HUDEP-2 (cell line): ENCODE measurements at regions not wholly inside any gene's neighbourhood (a gene's known extent, or its start where the extent isn't known, plus 50 kb on each side); places are given as distances from the start of the nearest gene placed in this dataset.

Experiments used
- DNase-seq, 76 experiments: peaks; one replicate each; lab custom pipeline; 2025; ENCODE audit not compliant: unreplicated experiment in 76 of 76; lab: John Stamatoyannopoulos, UW

DNA sequence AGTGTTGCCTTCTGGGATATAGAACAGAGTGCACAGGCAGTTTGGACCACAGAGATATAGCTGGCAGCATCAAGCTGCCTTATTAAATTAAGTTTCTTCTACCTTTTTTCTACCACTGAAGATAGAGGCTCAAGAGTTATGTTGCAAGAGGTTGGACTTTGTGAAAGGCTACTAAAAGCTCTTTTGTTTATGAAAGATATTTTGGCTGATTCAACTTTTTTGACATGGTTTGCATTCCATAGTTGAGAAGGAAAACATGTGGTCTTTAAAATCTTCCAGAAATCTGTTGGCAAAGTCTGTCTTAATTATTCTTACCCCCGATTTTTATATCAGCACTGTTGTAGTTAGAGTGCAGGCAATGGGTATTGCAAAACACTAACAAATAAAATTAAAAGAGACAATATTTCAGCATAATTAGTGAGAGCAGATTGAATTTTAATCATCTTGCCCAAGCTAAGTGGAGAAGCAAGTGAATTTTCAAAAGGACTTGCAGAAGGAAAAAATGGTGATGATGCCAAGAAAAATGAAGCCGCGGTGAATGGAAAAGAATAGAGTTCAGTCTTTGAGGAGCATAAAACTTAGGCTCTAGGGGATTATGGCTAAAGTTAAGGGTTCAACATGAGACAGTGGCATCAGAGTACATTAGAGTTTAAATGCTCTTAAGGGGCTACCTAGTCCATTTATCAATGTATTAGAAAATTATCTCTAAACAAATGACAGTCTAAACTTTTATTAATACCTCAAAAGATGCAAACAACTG, 450.9 kb upstream of the CNTNAP2 start:
- DNase-seq: no peak

DNA sequence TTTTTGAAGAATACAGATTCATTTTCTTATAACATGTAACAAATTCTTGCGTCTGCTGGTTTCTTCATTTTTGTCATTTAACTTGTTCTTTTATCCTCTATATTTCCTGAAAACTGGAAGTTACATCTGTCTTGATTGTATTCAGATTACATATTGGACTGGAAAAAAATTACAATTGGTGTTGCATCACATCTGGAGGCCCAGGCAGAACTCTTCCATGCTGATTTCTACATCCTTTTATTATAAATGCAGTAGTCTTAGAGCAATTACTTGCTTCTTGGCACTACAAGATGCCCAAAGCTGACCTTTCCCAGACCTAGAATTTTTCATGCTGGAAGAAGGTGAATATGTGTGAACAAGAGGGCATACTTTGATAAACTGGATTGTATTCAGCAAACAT, 460.9 kb upstream of the CNTNAP2 start:
- no peak for DNase-seq

DNA sequence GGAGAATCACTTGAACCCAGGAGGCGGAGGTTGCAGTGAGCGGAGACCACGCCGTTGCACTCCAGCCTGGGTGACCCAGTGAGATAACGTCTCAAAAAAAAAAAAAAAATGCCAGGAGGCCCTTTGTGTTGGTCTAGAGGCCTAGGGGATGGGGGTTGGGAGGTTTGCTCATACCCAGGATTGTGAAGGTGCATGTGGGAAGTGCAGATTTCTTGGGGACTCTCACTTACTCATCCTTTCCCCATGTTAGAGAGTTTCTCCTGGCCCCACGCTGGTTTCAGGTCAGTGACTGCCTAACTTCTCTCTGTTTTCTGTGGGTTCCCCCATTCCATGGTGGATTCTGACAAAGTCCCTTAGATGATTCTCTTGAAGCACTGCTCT, 471.5 kb upstream of the CNTNAP2 start:
- DNase-seq: no peak

DNA sequence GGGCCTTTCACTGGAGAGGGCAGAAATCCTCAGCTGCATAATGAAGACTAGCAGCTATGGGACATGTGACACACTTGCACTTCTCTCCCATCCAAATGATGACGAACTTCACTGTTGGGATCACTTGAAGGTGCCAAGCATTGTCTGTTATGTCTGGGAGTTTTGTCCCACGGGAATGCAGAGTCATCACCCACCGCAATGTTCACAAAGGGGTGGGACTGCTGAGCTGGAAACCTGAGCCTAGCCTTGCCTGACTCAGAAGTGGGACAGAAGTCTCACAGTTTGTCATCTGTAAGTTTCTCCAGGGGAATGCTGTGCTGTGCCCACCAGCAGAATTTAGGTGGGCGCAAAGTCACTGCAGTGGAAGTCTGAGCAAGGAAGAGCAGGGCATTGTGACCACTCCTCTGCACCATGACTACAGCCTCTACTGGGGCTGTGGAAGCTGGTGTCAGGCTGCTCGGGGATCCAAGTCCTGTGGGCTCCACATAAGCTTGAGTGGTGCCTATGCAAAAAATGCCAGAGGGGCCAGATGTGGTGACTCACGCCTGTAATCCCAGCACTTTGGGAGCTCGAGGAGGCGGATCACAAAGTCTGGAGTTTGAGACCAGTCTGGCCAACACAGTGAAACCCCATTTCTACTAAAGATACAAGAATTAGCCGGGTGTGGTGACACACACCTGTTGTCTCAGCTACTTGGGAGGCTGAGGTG, 472.0 kb upstream of the CNTNAP2 start:
- DNase-seq: no peak

DNA sequence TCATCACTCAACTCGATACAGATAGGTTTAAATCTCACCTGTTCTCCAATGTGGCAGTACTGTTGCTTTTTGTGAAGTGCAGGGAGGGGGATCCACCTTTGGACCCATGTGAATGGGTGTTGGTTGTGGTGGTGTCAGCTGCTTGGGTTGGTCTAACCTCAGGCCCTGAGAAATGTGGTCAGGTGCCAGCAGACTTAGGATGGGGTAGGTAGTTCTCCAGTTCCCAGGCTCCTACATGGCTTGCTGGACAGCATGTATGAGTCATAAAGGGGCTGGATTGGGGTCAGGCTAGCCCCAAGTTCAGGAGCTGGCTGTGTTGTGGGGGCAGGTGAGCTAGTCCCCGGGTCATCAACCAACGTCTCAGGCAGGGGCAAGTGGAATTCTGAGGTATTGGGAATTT, 472.6 kb upstream of the CNTNAP2 start:
- no peak for DNase-seq

DNA sequence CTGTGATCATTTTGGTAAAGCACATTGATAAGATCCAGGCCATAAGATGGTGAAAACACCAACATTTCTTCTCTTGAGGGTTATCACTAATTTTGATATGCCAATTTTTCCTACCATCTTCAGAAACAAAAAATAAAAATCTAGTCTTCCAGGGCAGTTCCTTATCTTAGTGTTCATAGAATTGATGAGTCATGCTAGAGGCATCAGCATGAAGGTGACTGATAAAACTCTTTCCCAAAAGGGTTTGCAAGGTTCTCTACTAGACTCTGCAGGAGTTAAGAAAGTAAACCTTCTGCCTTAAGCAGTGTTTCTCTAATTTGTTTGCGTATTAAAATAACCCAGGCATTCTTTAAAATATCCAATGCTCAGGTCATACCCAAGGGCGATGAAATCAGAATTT, 483.1 kb upstream of the CNTNAP2 start:
- DNase-seq: peak in 5 of 76 experiments; percentile 2 to 54 (median 10)

DNA sequence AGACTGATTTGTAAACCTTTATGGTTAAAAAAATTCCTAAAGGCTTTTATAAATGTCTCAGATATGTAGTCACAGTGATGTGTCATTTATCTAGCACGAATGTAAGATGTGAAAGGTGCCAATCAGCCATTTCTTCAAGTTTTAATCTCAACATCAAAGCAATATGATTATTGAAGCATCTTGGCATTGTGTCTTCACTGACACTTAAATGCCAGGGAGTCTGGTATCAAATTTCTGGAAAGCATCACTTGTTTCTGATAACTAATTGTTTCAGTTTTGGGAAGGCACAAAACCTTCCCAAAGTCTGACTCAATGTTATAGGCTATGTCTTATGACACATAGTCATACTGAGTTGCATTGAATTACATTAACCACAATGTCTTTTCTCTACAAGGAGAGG, 492.0 kb upstream of the CNTNAP2 start:
- DNase-seq: no peak

DNA sequence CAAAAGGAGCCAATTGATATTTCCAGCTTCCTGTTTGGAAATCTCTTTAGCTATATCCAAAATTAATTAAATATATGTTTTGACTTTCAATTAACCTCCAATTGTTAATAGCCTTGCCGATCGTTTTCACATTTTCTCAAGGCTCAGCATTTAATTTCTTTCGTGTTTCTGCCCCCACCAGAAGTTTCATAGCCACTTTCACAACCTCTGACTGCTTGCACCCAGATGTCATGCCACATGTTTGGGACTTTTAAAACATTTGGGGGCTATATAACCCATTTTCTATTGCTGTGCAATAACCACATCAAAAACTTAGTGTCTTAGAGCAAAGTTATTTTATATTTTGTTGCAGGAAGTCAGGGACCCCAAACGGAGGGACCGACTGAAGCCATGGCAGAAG, 510.6 kb upstream of the CNTNAP2 start:
- no peak for DNase-seq

DNA sequence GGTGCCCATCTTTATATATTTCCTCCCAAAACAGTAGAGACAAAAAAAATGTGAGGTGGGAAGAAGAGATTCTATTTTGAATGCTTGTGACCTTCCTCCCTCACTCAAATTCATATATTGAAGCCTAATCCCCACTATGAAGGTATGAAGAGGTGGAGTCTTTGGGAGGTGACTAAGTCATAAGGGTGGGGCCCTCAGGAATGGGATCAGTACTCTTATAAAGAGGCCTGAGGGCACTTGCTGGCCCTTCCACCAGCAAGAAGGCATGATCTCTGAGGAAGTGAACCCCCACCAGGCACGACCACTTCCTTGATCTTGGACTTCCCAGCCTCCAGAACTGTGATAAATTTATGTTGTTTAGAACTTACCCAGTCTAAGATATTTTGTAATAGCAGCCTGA, 517.2 kb upstream of the CNTNAP2 start:
- no peak for DNase-seq

DNA sequence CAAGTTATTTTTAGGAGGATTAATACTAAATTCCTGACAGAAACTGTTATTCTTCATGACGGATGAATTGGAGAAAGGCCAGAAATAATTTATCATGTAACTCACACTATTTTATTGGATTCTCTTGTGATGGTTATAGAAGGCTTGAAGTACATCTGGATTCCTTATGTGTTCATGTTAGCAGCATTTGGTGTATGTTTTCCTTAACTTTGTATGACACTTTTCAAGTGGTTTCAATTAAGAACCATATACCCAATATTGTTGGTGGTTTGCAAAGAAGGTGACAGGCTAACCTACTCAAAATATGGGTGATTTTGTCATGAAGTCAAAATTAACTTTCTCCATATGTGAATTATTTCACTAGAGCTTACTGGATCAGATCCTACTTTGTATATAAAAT, 532.2 kb upstream of the CNTNAP2 start:
- no peak for DNase-seq

DNA sequence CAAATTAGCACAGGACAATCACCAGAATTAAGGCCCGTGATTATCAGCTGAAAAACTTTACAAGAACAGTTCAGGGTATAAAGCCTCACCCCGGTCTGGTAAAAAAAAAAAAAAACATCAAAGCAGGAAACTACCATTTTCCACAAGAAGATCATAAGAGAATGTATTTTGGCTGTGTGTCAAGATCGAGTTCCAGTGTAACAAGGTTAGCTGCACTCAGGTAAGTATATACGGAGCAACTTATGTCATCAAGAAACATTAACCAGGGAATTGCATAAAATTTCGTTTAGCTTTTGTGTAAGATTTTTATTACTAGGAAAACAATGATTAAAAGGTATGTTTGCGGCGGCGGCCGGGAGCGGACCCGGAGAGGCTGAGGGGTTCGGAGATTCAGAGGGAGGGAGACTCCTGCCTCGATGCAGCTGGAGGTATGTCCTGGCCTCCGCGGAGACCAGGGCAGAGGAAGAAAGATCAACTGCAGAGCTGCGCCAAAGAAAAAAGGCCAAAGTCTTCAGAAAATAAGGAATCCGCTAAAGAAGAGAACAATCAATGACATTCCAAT, 533.8 kb upstream of the CNTNAP2 start:
- no peak for DNase-seq

DNA sequence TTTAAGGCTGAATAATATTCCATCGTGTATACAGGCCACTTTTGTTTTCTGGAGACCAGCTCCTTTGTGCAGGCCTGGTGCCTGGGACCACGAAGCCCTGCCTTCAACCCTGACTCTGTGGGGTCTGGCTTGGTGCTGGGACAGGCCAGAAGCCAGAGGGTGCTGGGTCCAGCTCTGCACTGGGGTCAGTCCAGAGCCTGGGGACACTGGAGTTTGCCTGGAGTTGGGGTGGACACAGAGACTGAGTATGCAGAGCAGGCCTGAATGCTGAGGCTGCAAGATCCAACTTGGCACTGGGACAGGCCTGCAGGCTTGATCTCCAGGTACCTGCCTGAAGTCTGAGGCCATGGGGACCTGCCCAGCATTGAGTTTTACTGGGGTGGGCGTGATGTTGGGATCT, 558.8 kb upstream of the CNTNAP2 start:
- no peak for DNase-seq

DNA sequence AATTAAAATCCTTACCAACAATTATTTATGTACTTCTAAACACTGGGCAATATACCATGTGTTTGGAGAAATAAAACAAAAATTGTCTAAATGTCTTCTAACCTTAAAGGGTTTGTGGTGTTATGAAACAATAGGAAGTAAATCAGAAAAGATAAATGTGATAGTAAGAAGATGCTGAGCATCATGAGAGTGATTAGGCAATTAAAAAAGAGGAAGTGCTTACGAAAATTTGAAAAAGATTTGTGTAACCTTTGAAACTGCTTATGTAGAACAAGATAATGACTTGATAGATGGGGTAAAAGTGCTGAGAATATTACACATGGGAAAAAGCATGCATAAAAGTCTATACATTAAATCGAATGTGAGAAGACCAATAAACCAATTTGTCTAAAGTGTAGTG, 573.4 kb upstream of the CNTNAP2 start:
- DNase-seq: no peak

DNA sequence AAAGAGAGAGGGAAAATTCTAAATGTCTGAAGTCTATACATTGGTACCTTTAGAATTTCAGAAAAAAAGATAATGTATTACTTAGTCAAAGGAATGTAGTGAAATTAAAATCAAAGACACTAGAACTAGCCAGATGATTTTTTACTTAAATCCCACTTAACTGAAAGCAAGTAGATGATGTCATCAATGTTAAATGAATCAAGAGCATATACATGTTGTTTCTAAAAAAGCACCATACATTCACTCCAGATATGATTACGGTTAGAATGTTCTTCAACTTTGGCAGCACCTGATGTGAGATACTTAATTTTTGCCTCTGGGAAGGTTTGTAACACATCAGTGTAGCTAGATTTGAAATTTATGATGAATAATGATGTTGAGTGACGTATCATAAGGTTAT, 576.7 kb upstream of the CNTNAP2 start:
- no peak for DNase-seq

DNA sequence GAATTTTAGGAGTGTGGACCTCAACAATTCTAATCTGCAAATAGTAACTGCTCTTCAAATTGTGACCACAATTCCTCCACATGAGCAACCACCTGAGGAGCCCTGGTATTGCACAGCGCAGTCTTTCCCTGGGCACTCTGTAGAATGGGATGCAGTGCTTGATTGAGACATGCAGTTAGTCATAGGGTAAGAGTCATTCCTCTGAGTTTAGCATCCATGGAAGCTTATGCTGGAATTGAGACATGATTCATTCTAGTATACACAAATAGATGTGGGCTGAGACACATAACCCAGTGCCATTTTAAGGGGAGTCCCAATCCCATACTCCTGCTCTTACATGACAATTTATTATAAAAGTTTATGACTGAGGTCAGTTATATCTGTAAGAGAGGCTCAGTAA, 582.3 kb upstream of the CNTNAP2 start:
- DNase-seq: no peak

DNA sequence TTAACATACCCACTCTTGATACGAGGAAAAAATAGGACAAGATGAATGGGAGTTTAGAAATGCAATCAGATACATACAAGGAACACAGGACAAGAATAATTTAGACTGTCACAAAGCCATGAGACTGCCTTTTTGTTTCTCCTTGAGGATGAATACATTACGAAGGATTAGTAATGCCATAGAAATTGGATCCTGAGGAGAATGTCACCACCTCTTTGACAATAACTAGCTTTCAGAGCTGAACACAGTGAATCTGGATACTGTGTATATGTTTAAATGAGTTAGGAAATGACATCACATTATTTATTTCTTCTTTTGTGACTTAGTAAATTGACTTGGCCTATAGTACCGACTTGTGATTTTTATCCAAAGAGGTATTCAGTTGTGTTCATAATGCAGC, 596.3 kb upstream of the CNTNAP2 start:
- DNase-seq: no peak

DNA sequence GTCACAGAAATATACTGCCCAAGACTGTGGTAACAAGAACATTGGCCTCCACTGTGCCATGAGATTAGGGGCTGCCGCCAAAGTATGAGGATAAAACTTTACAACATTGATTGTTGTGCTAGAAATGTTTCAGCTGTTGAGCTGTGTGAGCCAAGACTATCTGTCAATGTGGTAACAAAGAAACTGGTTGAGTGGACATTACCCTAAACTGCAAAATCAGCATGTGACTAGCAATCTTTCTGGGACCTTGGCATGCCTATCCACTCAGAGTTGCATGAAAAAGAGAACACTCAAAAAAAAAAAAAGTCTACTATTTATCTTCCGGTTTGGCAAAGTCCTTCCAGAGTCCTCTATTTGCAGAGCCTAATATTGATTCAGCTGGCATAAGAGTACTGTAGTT, 605.6 kb upstream of the CNTNAP2 start:
- no peak for DNase-seq

DNA sequence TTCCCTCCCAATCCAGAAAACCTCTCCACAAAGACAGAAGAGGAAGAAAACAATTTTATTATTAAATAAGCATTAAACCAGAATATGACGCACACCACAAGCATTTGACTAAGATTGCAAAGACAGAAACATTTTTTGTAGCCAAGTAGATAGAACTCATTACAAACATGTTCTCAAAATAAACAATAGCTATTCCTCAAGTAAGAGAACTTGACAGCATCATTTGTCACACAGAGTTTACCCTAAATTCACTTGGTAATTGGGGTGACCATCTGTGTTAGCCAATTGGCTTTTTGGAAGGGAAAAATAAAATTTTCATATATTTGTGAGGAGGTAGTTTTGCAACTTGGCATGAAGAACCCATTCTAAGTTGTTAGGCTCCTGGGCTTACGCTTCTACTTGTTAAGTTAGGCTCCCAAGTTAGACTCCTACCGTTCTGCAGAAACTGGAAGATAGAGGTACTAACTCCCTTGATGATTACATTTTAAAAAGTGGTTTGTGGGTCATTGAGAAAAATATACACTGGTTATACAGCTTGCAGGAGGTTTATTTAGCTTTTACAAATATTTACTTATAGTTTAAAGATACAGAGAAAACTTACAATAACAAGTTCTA, 618.6 kb upstream of the CNTNAP2 start:
- no peak for DNase-seq

DNA sequence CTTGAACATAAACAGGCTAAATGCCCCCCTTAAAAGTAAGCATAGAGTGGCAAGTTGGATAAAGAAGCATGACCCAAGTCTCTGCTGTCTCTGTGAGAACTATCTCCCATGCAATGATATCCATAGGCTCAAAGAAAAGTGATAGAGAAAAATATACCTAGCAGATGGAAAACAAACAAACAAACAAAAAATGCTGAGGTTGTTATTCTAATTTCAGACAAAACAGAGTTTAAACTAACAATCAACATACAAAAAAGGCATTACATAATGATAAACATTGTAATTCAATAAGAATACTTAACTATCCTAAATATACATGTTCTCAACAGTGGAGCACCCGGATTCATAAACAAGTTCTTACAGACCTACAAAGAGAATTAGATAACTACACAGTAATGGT, 626.2 kb upstream of the CNTNAP2 start:
- no peak for DNase-seq

DNA sequence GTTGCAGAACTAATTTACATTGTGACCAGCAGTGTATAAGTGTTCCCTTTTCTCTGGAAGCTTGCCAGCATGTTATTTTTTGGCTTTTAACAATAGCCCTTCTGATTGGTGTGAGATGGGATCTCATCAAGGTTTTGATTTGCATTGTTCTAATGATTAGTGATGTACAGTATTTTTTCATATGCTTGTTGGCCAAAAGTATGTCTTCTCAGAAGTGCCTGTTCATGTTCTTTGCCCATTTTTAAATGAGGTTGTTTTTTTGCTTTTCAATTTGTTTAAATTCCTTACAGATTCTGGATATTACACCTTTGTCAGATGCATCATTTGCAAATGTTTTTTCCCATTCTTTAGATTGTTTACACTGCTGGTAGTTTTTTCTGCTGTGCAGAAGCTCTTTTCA, 627.0 kb upstream of the CNTNAP2 start:
- DNase-seq: no peak

DNA sequence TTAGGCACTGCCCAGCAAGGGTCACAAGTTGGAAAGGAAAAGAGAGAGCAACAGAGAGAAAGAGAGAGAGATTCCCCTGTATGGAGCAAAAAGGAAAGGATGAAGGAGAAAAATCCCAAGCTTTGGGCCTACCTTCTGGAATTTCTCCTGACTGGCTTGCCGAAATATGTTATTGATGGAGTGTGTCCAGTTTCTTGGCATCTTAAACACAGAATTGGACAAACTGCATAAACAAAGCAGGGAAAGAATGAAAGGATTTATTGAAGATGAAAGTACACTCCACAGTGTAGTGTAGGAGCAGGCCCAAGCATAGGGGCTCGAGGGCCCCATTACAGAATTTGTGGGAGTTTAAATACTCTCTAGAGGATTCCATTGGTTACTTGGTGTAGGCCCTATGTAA, 627.8 kb upstream of the CNTNAP2 start:
- DNase-seq: no peak

DNA sequence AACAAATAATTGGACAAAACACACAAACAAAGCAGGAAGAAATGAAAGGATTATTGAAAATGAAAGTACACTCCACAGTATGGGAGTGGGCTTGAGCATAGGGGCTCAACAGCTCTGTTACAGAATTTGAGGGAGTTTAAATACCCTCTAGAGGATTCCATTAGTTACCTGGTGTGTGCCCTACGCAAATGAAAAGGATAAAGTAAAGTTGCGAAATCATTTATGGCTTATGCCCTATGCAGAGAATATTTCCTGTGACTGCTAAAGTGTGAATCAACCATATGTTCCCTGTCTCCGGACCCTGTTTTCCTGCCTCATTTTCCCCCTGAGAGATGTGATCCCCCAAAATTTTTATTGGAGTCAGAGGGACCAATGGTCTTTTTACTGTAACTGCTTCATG, 634.6 kb upstream of the CNTNAP2 start:
- no peak for DNase-seq
